SK-N-SH (cell line): ENCODE measurements at regions not wholly inside any gene's neighbourhood (a gene's known extent, or its start where the extent isn't known, plus 50 kb on each side); places are given as distances from the start of the nearest gene placed in this dataset.

Experiments
- CTCF ChIA-PET: fragments of 300-600, 350-600 bp; formaldehyde crosslinking; extraction: SDS; loops from one replicate; lab custom pipeline; 2021; lab: Yijun Ruan, JAX
- POLR2A ChIA-PET: fragments of 350-600 bp; sonication (Branson Sonifier 250); formaldehyde crosslinking; extraction: SDS; loops from one replicate; lab custom pipeline; 2020; ENCODE audit warnings: antibody characterized with exemption, inconsistent platforms; lab: Yijun Ruan, JAX
- DNase-seq: peaks from one replicate; pipeline ENCODE4 v3.0.0; 2012
- H2AFZ ChIP-seq: fragments of 200-600 bp; sonication (generic); 2 replicates; pipeline ENCODE4 v1.8.1; 2016; ENCODE audit warnings: antibody characterized with exemption, mild to moderate bottlenecking, low read depth
- H3F3A ChIP-seq: fragments of 200-600 bp; sonication (generic); replicated peaks from 2 replicates; pipeline ENCODE3; 2016; ENCODE audit warnings: antibody characterized with exemption, mild to moderate bottlenecking; ENCODE audit not compliant: insufficient read depth
- H3K27ac ChIP-seq, 2 experiments: fragments of 200-500 bp in 1 of 2; fragments of 200-600 bp in 1 of 2; sonication (Bioruptor generic) in 1 of 2; sonication (generic), shearing (Covaris generic) in 1 of 2; 2 replicates each; pipeline versions ENCODE4 v1.5.1 to v1.6.1; 2014 to 2016; ENCODE audit warnings: low read depth in 2 of 2, inconsistent platforms in 1 of 2, low read length in 1 of 2, mild to moderate bottlenecking in 1 of 2, mixed read lengths in 1 of 2
- H3K27me3 ChIP-seq: fragments of 200-600 bp; sonication (generic), shearing (Covaris generic); 2 replicates; pipeline ENCODE4 v1.6.1; 2016; ENCODE audit warnings: mixed run types; ENCODE audit not compliant: insufficient read depth
- H3K36me3 ChIP-seq, 2 experiments: fragments of 200-500 bp in 1 of 2; fragments of 200-600 bp in 1 of 2; sonication (Bioruptor generic) in 1 of 2; sonication (generic) in 1 of 2; replicated peaks in 1 of 2; 2 replicates each; pipeline versions ENCODE3 to v1.5.1; 2014 to 2016; ENCODE audit warnings: low read length in 1 of 2, mild to moderate bottlenecking in 1 of 2; ENCODE audit not compliant: insufficient read depth in 2 of 2, control insufficient read depth in 1 of 2
- H3K4me1 ChIP-seq, 2 experiments: fragments of 200-500 bp in 1 of 2; fragments of 200-600 bp in 1 of 2; sonication (Bioruptor generic) in 1 of 2; sonication (generic), shearing (Covaris generic) in 1 of 2; 2 replicates each; pipeline versions ENCODE4 v1.5.1 to v1.6.1; 2014 to 2016; ENCODE audit warnings: low read depth in 1 of 2, low read length in 1 of 2, mixed run types in 1 of 2; ENCODE audit not compliant: insufficient read depth in 2 of 2, control insufficient read depth in 1 of 2
- H3K4me2 ChIP-seq: fragments of 200-600 bp; sonication (generic), shearing (Covaris generic); 2 replicates; pipeline ENCODE4 v1.6.1; 2017; ENCODE audit warnings: mixed run types
- H3K4me3 ChIP-seq, 2 experiments: fragments of 200-500 bp in 1 of 2; fragments of 200-600 bp in 1 of 2; sonication (Bioruptor generic) in 1 of 2; sonication (generic), shearing (Covaris generic) in 1 of 2; 2 replicates each; pipeline versions ENCODE4 v1.5.1 to v1.8.1; 2014 to 2016; ENCODE audit warnings: low read depth in 2 of 2, inconsistent platforms in 1 of 2, low read length in 1 of 2, mild to moderate bottlenecking in 1 of 2, mixed read lengths in 1 of 2, moderate library complexity in 1 of 2
- H3K79me2 ChIP-seq: fragments of 200-600 bp; sonication (generic); 2 replicates; pipeline ENCODE4 v1.8.1; 2017; ENCODE audit warnings: mild to moderate bottlenecking; ENCODE audit not compliant: insufficient read depth
- H3K9ac ChIP-seq: fragments of 200-600 bp; sonication (generic); 2 replicates; pipeline ENCODE4 v1.6.1; 2017; ENCODE audit warnings: mixed run types
- H3K9me2 ChIP-seq: fragments of 200-600 bp; sonication (generic); 2 replicates; pipeline ENCODE4 v1.6.1; 2017; ENCODE audit warnings: mixed run types
- H3K9me3 ChIP-seq: fragments of 200-600 bp; sonication (generic); 2 replicates; pipeline ENCODE4 v1.6.1; 2017; ENCODE audit warnings: mixed run types, mild to moderate bottlenecking, moderate library complexity
- H4K20me1 ChIP-seq: fragments of 200-600 bp; sonication (generic); 2 replicates; pipeline ENCODE4 v1.6.1; 2017; ENCODE audit warnings: mild to moderate bottlenecking, mixed run types; ENCODE audit not compliant: insufficient read depth
- ELF1 ChIP-seq: IDR thresholded peaks from 2 replicates; pipeline ENCODE4 v1.4.0; 2012
- EP300 ChIP-seq, 2 experiments: IDR thresholded peaks; 2 replicates each; pipeline versions ENCODE4 v1.4.0 to v1.6.1; 2012; ENCODE audit warnings: borderline replicate concordance in 1 of 2, low read depth in 1 of 2, low read length in 1 of 2
- EZH2phosphoT487 ChIP-seq: fragments of 200-600 bp; sonication (generic); IDR thresholded peaks from 2 replicates; pipeline ENCODE4 v1.6.1; 2017; ENCODE audit warnings: low read depth, mixed run types, mild to moderate bottlenecking, antibody characterized with exemption, moderate library complexity, borderline replicate concordance
- FOXJ3 ChIP-seq: sonication (generic); formaldehyde crosslinking; IDR thresholded peaks from 2 replicates; pipeline ENCODE4 v1.5.1; 2020; ENCODE audit warnings: mild to moderate bottlenecking, missing genetic modification reagents
- FOXM1 ChIP-seq: IDR thresholded peaks from 2 replicates; pipeline ENCODE4 v1.4.0; 2012; ENCODE audit warnings: low read depth, mild to moderate bottlenecking
- GABPA ChIP-seq: IDR thresholded peaks from 2 replicates; pipeline ENCODE4 v1.4.0; 2012; ENCODE audit warnings: low read depth, mild to moderate bottlenecking
- GATA2 ChIP-seq: sonication (generic); formaldehyde crosslinking; IDR thresholded peaks from 2 replicates; pipeline ENCODE4 v1.5.0; 2020; ENCODE audit warnings: mild to moderate bottlenecking, missing genetic modification reagents
- MEF2A ChIP-seq: IDR thresholded peaks from 2 replicates; pipeline ENCODE4 v1.4.0; 2012; ENCODE audit warnings: low read depth, borderline replicate concordance
- NFIC ChIP-seq: IDR thresholded peaks from 2 replicates; pipeline ENCODE4 v1.4.0; 2012; ENCODE audit warnings: borderline replicate concordance
- NRF1 ChIP-seq: IDR thresholded peaks from 2 replicates; pipeline ENCODE4 v1.6.1; 2012; ENCODE audit warnings: low read depth, mild to moderate bottlenecking, low read length
- RAD21 ChIP-seq: IDR thresholded peaks from 2 replicates; pipeline ENCODE4 v1.6.1; 2012; ENCODE audit warnings: mild to moderate bottlenecking, low read length
- RCOR1 ChIP-seq: fragments of 150-350 bp; IDR thresholded peaks from 2 replicates; pipeline ENCODE4 v1.6.1; 2017; ENCODE audit warnings: antibody characterized with exemption, low read length
- RFX5 ChIP-seq: IDR thresholded peaks from 2 replicates; pipeline ENCODE4 v1.6.1; 2012; ENCODE audit warnings: mild to moderate bottlenecking, improper control_type of control experiment, low read length
- SIN3A ChIP-seq: IDR thresholded peaks from 2 replicates; pipeline ENCODE4 v1.6.1; 2012; ENCODE audit warnings: low read depth, mild to moderate bottlenecking, low read length, moderate library complexity, borderline replicate concordance
- TAF1 ChIP-seq: IDR thresholded peaks from 2 replicates; pipeline ENCODE4 v1.6.1; 2012; ENCODE audit warnings: low read depth, mild to moderate bottlenecking, low read length, moderate library complexity, borderline replicate concordance
- TCF12 ChIP-seq: IDR thresholded peaks from 2 replicates; pipeline ENCODE4 v1.4.0; 2012
- YY1 ChIP-seq: IDR thresholded peaks from 2 replicates; pipeline ENCODE4 v1.4.0; 2012; ENCODE audit warnings: low read depth, mild to moderate bottlenecking
- ZBTB33 ChIP-seq: IDR thresholded peaks from 2 replicates; pipeline ENCODE4 v1.4.0; 2012; ENCODE audit warnings: low read depth, borderline replicate concordance
- WGBS: methylation state at CpG from one replicate; pipeline ENCODE4 v1.1.6; 2017; ENCODE audit warnings: low lambda C conversion rate; 5-methylcytosine and 5-hydroxymethylcytosine counted together
- TF ChIP-seq, protein P1 (sequence below): fragments of 200-600 bp; sonication (generic); IDR thresholded peaks from 2 replicates; pipeline ENCODE4 v1.6.1; 2017; ENCODE audit warnings: antibody characterized with exemption, mild to moderate bottlenecking, moderate library complexity
- TF ChIP-seq, protein P2 (sequence below): IDR thresholded peaks from 2 replicates; pipeline ENCODE4 v1.4.0; 2012; ENCODE audit warnings: low read depth, borderline replicate concordance

- no peaks in the 10 kb centered on the region for H3F3A ChIP-seq
- no peak overlapping the region for H3K4me2 ChIP-seq
- no peak overlapping the region for H3K9ac ChIP-seq
- ChIA-PET POLR2A (no interaction called here), CTCF (no interaction called here)
- DNase-seq = no peak
- no peak overlapping the region for H3K4me3 ChIP-seq
- H3K79me2 ChIP-seq = no peaks in the 10 kb centered on the region
- H3K36me3 ChIP-seq = no peaks in the 10 kb centered on the region
- no peaks in the 10 kb centered on the region for H3K9me3 ChIP-seq
- no peak overlapping the region for H3K27ac ChIP-seq
- H4K20me1 ChIP-seq = no peaks in the 10 kb centered on the region
- TF ChIP-seq, protein P1, sequence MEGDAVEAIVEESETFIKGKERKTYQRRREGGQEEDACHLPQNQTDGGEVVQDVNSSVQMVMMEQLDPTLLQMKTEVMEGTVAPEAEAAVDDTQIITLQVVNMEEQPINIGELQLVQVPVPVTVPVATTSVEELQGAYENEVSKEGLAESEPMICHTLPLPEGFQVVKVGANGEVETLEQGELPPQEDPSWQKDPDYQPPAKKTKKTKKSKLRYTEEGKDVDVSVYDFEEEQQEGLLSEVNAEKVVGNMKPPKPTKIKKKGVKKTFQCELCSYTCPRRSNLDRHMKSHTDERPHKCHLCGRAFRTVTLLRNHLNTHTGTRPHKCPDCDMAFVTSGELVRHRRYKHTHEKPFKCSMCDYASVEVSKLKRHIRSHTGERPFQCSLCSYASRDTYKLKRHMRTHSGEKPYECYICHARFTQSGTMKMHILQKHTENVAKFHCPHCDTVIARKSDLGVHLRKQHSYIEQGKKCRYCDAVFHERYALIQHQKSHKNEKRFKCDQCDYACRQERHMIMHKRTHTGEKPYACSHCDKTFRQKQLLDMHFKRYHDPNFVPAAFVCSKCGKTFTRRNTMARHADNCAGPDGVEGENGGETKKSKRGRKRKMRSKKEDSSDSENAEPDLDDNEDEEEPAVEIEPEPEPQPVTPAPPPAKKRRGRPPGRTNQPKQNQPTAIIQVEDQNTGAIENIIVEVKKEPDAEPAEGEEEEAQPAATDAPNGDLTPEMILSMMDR = no peak
- TF ChIP-seq RAD21 (no peak), NRF1 (no peak), ELF1 (no peak), TCF12 (no peak), EP300 (IDR thresholded peaks at IDR 0.05; ENCODE audit: borderline replicate concordance in 1 of 2, low read depth in 1 of 2, low read length in 1 of 2) (no peak), YY1 (no peak), NFIC (no peak), SIN3A (no peak), TAF1 (no peak), FOXJ3 (CRISPR knock-in tag) (no peak), GATA2 (CRISPR knock-in tag) (no peak), ZBTB33 (no peak), FOXM1 (no peak), GABPA (no peak), EZH2phosphoT487 (no peak), RCOR1 (no peak), MEF2A (no peak), RFX5 (no peak)
- TF ChIP-seq, protein P2, sequence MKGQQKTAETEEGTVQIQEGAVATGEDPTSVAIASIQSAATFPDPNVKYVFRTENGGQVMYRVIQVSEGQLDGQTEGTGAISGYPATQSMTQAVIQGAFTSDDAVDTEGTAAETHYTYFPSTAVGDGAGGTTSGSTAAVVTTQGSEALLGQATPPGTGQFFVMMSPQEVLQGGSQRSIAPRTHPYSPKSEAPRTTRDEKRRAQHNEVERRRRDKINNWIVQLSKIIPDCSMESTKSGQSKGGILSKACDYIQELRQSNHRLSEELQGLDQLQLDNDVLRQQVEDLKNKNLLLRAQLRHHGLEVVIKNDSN = no peak
- TF ChIP-seq, all 33 proteins: peak for 0
- Histone ChIP-seq H3K27me3 (no peaks in the 10 kb centered on the region), H3K9me2 (no peaks in the 10 kb centered on the region), H2AFZ (no peak overlapping the region), H3K4me1 (no peaks in the 10 kb centered on the region)
- WGBS = 18% methylated on average over 1 of the region's 1 CpG
These were observed 226.1 kb upstream of the CDH20 start for GRCh38 chr18:61107113-61107512.
